ENCODE measurements at regions not wholly inside any gene's neighbourhood (a gene's known extent, or its start where the extent isn't known, plus 50 kb on each side); places are given as distances from the start of the nearest gene placed in this dataset.
"Not testable (repeated sequence)": the region's sequence is repeated elsewhere in the genome, so short reads cannot be mapped to it uniquely, and the experiment has no call there.

DNA sequence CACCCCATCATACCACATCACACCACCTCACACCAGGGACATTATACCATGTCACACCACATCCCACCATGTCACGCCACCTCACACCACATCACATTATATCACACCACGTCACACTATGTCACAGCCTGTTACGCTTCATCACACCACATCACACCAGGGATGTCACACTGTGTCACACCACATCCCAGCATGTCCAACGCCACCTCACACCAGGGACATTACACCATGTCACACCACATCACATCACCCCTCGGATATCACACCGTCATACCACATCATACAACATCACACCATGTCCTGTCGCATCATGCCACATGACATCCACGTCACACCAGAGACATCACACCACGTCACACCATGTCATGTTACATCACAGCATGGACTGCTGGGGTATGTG lies 235.5 kb downstream of the TMEM121 start (continued):
- no peak for TF ChIP-seq ATF3 (IDR thresholded peaks at IDR 0.05; ENCODE audit: insufficient read depth, low read depth, low read length)

GRCh38 chr14:105762262-105762661 lies 235.9 kb downstream of the TMEM121 start:
- FAIRE-seq; H2AK5ac ChIP-seq (ENCODE audit: low read depth, low read length); CTCF ChIA-PET (ENCODE audit: partially characterized antibody); H3K79me2 ChIP-seq (ENCODE audit: control insufficient read depth in 1 of 2, insufficient read depth in 2 of 2, low read length in 2 of 2); H3K4me1 ChIP-seq (replicated peaks in 1 of 4; ENCODE audit: control insufficient read depth in 3 of 4, insufficient read depth in 4 of 4, low read length in 3 of 4); H4K5ac ChIP-seq (ENCODE audit: insufficient read length, low read depth, low read length); H3K79me1 ChIP-seq (ENCODE audit: low read depth, low read length); H3K36me3 ChIP-seq (ENCODE audit: control insufficient read depth in 2 of 4, insufficient read depth in 4 of 4, low read length in 3 of 4); H2BK5ac ChIP-seq (ENCODE audit: low read depth, low read length); H3K27me3 ChIP-seq (replicated peaks in 1 of 4; ENCODE audit: control insufficient read depth in 3 of 4, extremely low read depth in 1 of 4, insufficient read depth in 3 of 4, low read length in 3 of 4); H3K4me2 ChIP-seq (ENCODE audit: insufficient read depth in 1 of 2, low read depth in 2 of 2, low read length in 2 of 2); H3K56ac ChIP-seq (replicated peaks; ENCODE audit: insufficient read length, low read depth, low read length); H3K23ac ChIP-seq (ENCODE audit: insufficient read length); H3K27ac ChIP-seq (ENCODE audit: low read depth, low read length); H2BK15ac ChIP-seq (ENCODE audit: low read length); H3K23me2 ChIP-seq (ENCODE audit: low read depth, low read length); H3K9ac ChIP-seq (replicated peaks in 1 of 4; ENCODE audit: extremely low read depth in 1 of 4, low read depth in 3 of 4, low read length in 3 of 4); H2BK120ac ChIP-seq (replicated peaks; ENCODE audit: low read depth, low read length); H2BK12ac ChIP-seq (ENCODE audit: low read depth, low read length); H3K14ac ChIP-seq (ENCODE audit: insufficient read length); POLR2A ChIA-PET (ENCODE audit: partially characterized antibody); H2AFZ ChIP-seq (ENCODE audit: low read length); H4K91ac ChIP-seq (replicated peaks; ENCODE audit: insufficient read length, low read length); H2BK20ac ChIP-seq (ENCODE audit: low read length); DNase-seq (ENCODE audit: low read depth in 1 of 2, low spot score in 2 of 2); H3K18ac ChIP-seq (ENCODE audit: extremely low read depth, low read length); H4K8ac ChIP-seq (ENCODE audit: extremely low read depth, insufficient read depth, low read length); H3K4ac ChIP-seq (replicated peaks; ENCODE audit: insufficient read length, low read depth, low read length); H4K20me1 ChIP-seq (replicated peaks in 1 of 2; ENCODE audit: control insufficient read depth in 1 of 2, insufficient read depth in 2 of 2, low read length in 2 of 2); H3K4me3 ChIP-seq (ENCODE audit: extremely low read depth in 1 of 4, insufficient read depth in 2 of 4, low read depth in 3 of 4, low read length in 4 of 4): not testable (repeated sequence)
- H3K9me3 ChIP-seq (ENCODE audit: insufficient read depth in 2 of 2, low read depth in 1 of 2, low read length in 1 of 2) = peaks cover 28 to 57% of the 10 kb centered on the region in 2 experiments
- no CpG with 5 or more reads among the region's 11 CpGs for WGBS, 2 experiments (ENCODE audit: extremely low coverage in 1 of 2, insufficient coverage in 1 of 2, insufficient read length in 1 of 2, insufficient replicate concordance in 2 of 2, low coverage in 1 of 2, low lambda C conversion rate in 2 of 2, missing lambda C conversion rate in 1 of 2)

Data from H1 (cell line).